Endodermal cell (in vitro differentiated cells): ENCODE measurements at regions not wholly inside any gene's neighbourhood (a gene's known extent, or its start where the extent isn't known, plus 50 kb on each side); places are given as distances from the start of the nearest gene placed in this dataset.

Source experiments
- DNase-seq: peaks from one replicate; pipeline ENCODE4 v3.0.0-alpha.2; 2017
- H3K27ac ChIP-seq: 2 replicates; pipeline ENCODE4 v1.5.1; 2013; ENCODE audit warnings: mild to moderate bottlenecking, low read depth, low read length, moderate library complexity
- H3K27me3 ChIP-seq: 2 replicates; pipeline ENCODE4 v1.6.1; 2013; ENCODE audit warnings: mild to moderate bottlenecking, low read length, moderate library complexity; ENCODE audit not compliant: insufficient read depth, control insufficient read depth, poor library complexity, severe bottlenecking
- H3K36me3 ChIP-seq: 2 replicates; pipeline ENCODE4 v1.7.0; 2013; ENCODE audit warnings: mild to moderate bottlenecking, low read length, moderate library complexity; ENCODE audit not compliant: control insufficient read depth, insufficient read depth
- H3K4me1 ChIP-seq: one replicate; pipeline ENCODE4 v1.7.0; 2013; ENCODE audit warnings: low read length; ENCODE audit not compliant: control insufficient read depth, insufficient read depth
- H3K4me3 ChIP-seq: 2 replicates; pipeline ENCODE4 v1.5.1; 2013; ENCODE audit warnings: mild to moderate bottlenecking, low read length, moderate library complexity
- H3K9ac ChIP-seq: 2 replicates; pipeline ENCODE4 v1.6.1; 2013; ENCODE audit warnings: mild to moderate bottlenecking, low read length, moderate library complexity; ENCODE audit not compliant: poor library complexity, severe bottlenecking; ENCODE audit errors: extremely low read depth
- H3K9me3 ChIP-seq: 2 replicates; pipeline ENCODE4 v1.6.1; 2013; ENCODE audit warnings: mild to moderate bottlenecking, low read length, moderate library complexity; ENCODE audit not compliant: control insufficient read depth
- H3K27ac Mint-ChIP-seq: 2 replicates; pipeline ENCODE4 v1.8.0; 2020; ENCODE audit warnings: mixed read lengths
- H3K27me3 Mint-ChIP-seq: 2 replicates; pipeline ENCODE4 v1.8.0; 2021; ENCODE audit warnings: mild to moderate bottlenecking, mixed read lengths; ENCODE audit not compliant: insufficient read depth
- H3K36me3 Mint-ChIP-seq: 2 replicates; pipeline ENCODE4 v1.8.0; 2020; ENCODE audit warnings: low read depth, mixed read lengths
- H3K4me1 Mint-ChIP-seq: 2 replicates; pipeline ENCODE4 v1.8.0; 2020; ENCODE audit warnings: mixed read lengths
- H3K4me3 Mint-ChIP-seq: 2 replicates; pipeline ENCODE4 v1.8.0; 2020; ENCODE audit warnings: mild to moderate bottlenecking, moderate library complexity, mixed read lengths
- H3K9me3 Mint-ChIP-seq: 2 replicates; pipeline ENCODE4 v1.8.0; 2020; ENCODE audit warnings: mild to moderate bottlenecking, mixed read lengths
- CTCF ChIP-seq: fragments of 200-600 bp; sonication (generic); conservative IDR thresholded peaks from 2 replicates; pipeline ENCODE4 v1.5.0; 2021; ENCODE audit warnings: antibody characterized with exemption, mild to moderate bottlenecking
- WGBS, 2 experiments: methylation state at CpG; one replicate each; pipeline versions ENCODE4 v1.1.5 to v1.1.7; 2013; ENCODE audit warnings: missing lambda C conversion rate in 2 of 2, mixed read lengths in 1 of 2; ENCODE audit not compliant: insufficient coverage in 1 of 2, insufficient read length in 1 of 2; 5-methylcytosine and 5-hydroxymethylcytosine counted together

- Mint-ChIP-seq H3K9me3 (no peaks in the 10 kb centered on the region), H3K4me3 (no peak overlapping the region), H3K27me3 (peaks cover 68% of the 10 kb centered on the region), H3K27ac (no peak overlapping the region), H3K36me3 (no peaks in the 10 kb centered on the region), H3K4me1 (peaks cover 19% of the 10 kb centered on the region)
- Histone ChIP-seq H3K27ac (no peak overlapping the region), H3K27me3 (peaks cover 72% of the 10 kb centered on the region), H3K36me3 (no peaks in the 10 kb centered on the region), H3K9me3 (no peaks in the 10 kb centered on the region), H3K9ac (no peak overlapping the region), H3K4me3 (no peak overlapping the region), H3K4me1 (no peaks in the 10 kb centered on the region)
- DNase-seq = peak; percentile 36
- no peak for TF ChIP-seq CTCF
- WGBS, 2 experiments = 86 to 100% methylated on average over 2 to 3 of the region's 3 CpGs
Measured at GRCh38 chr1:38787041-38787440, 72.5 kb downstream of the RRAGC start.

GRCh38 chr1:38786040-38786436 is 73.5 kb downstream of the RRAGC start:
- no peaks in the 10 kb centered on the region for H3K9me3 Mint-ChIP-seq
- H3K27me3 Mint-ChIP-seq = peaks cover 68% of the 10 kb centered on the region
- peaks cover 19% of the 10 kb centered on the region for H3K4me1 Mint-ChIP-seq
- Histone ChIP-seq H3K9ac (no peak overlapping the region), H3K27ac (no peak overlapping the region), H3K36me3 (no peaks in the 10 kb centered on the region), H3K27me3 (peaks cover 76% of the 10 kb centered on the region), H3K4me3 (no peak overlapping the region), H3K4me1 (no peaks in the 10 kb centered on the region), H3K9me3 (no peaks in the 10 kb centered on the region)
- TF ChIP-seq CTCF = no peak
- WGBS, 2 experiments = 92% methylated on average over 5 to 6 of the region's 6 CpGs
- peak; percentile 34 for DNase-seq
- no peaks in the 10 kb centered on the region for H3K36me3 Mint-ChIP-seq
- H3K4me3 Mint-ChIP-seq = no peak overlapping the region
- H3K27ac Mint-ChIP-seq = no peak overlapping the region

- H3K27ac ChIP-seq = no peak overlapping the region
- no peaks in the 10 kb centered on the region for H3K9me3 ChIP-seq
- WGBS, 2 experiments = 86 to 90% methylated on average over 1 to 4 of the region's 4 CpGs
- H3K9ac ChIP-seq = no peak overlapping the region
- peaks cover 70% of the 10 kb centered on the region for H3K27me3 Mint-ChIP-seq
- peaks cover 19% of the 10 kb centered on the region for H3K4me1 Mint-ChIP-seq
- no peak overlapping the region for H3K4me3 ChIP-seq
- H3K4me1 ChIP-seq = no peaks in the 10 kb centered on the region
- no peaks in the 10 kb centered on the region for H3K9me3 Mint-ChIP-seq
- no peak for DNase-seq
- no peak overlapping the region for H3K4me3 Mint-ChIP-seq
- peaks cover 76% of the 10 kb centered on the region for H3K27me3 ChIP-seq
- no peak overlapping the region for H3K27ac Mint-ChIP-seq
- no peaks in the 10 kb centered on the region for H3K36me3 ChIP-seq
- no peak for TF ChIP-seq CTCF
- no peaks in the 10 kb centered on the region for H3K36me3 Mint-ChIP-seq
Measured at GRCh38 chr1:38785285-38786039, 74.1 kb downstream of the RRAGC start.
